Endothelial cell of umbilical vein (primary cell): ENCODE measurements at regions not wholly inside any gene's neighbourhood (a gene's known extent, or its start where the extent isn't known, plus 50 kb on each side); places are given as distances from the start of the nearest gene placed in this dataset.

Experiments used
- BruUV-seq: library from RNA; stranded (reverse); fragments of 400-500 nt; replicated peaks from 2 replicates; lab custom pipeline; 2021; lab: Mats Ljungman, UMichigan
- CTCF ChIA-PET: fragments of 300-600, 350-600 bp; sonication (Branson Sonifier 250); formaldehyde crosslinking; loops from one replicate; lab custom pipeline; 2021; ENCODE audit warnings: antibody characterized with exemption, inconsistent platforms; lab: Charles Lee
- POLR2A ChIA-PET: fragments of 300-600, 350-600 bp; sonication (Branson Sonifier 250); formaldehyde crosslinking; loops from one replicate; lab custom pipeline; 2021; ENCODE audit warnings: antibody characterized with exemption, inconsistent platforms; lab: Charles Lee
- DNase-seq: peaks from one replicate; pipeline ENCODE4 v3.0.0-alpha.2; 2011; ENCODE audit warnings: low read depth, low spot score
- FAIRE-seq: peaks from 2 replicates; lab custom pipeline; 2011; peaks lifted over from hg19 to GRCh38; lab: Jason Lieb, UNC
- H2AFZ ChIP-seq: 2 replicates; pipeline ENCODE4 v1.6.0; 2012; ENCODE audit warnings: low read depth, low read length, control low read depth, inconsistent platforms
- H3K27ac ChIP-seq: 2 replicates; pipeline ENCODE4 v1.5.1; 2011; ENCODE audit warnings: low read depth, mild to moderate bottlenecking, control low read depth, low read length, moderate library complexity; ENCODE audit not compliant: insufficient read depth
- H3K27me3 ChIP-seq, 2 experiments: 2 replicates each; pipeline versions ENCODE4 v1.6.0 to v1.6.1; 2011; ENCODE audit warnings: low read length in 2 of 2, mixed read lengths in 1 of 2; ENCODE audit not compliant: control insufficient read depth in 2 of 2, insufficient read depth in 2 of 2
- H3K36me3 ChIP-seq, 2 experiments: 2 replicates in 1 of 2; 3 replicates in 1 of 2; pipeline ENCODE4 v1.5.1; 2011; ENCODE audit warnings: low read length in 2 of 2, mild to moderate bottlenecking in 1 of 2, moderate library complexity in 1 of 2; ENCODE audit not compliant: control insufficient read depth in 2 of 2, insufficient read depth in 2 of 2; ENCODE audit errors: extremely low read depth in 1 of 2
- H3K4me1 ChIP-seq: 3 replicates; pipeline ENCODE4 v1.5.1; 2011; ENCODE audit warnings: mild to moderate bottlenecking, low read length; ENCODE audit not compliant: control insufficient read depth, insufficient read depth; ENCODE audit errors: extremely low read depth
- H3K4me2 ChIP-seq: 2 replicates; pipeline ENCODE4 v1.6.1; 2011; ENCODE audit warnings: low read length, control low read depth, mixed read lengths; ENCODE audit not compliant: insufficient read depth
- H3K4me3 ChIP-seq, 3 experiments: fragments of 200-600 bp in 1 of 3; sonication (generic), shearing (Covaris generic) in 1 of 3; replicated peaks in 1 of 3; 2 replicates each; pipeline ENCODE4 v1.5.1; 2011 to 2016; ENCODE audit warnings: control low read depth in 3 of 3, low read length in 3 of 3, mild to moderate bottlenecking in 2 of 3, inconsistent platforms in 1 of 3, low read depth in 1 of 3, moderate library complexity in 1 of 3; ENCODE audit not compliant: insufficient read depth in 1 of 3
- H3K79me2 ChIP-seq: 2 replicates; pipeline ENCODE4 v1.6.0; 2012; ENCODE audit warnings: low read length, inconsistent platforms; ENCODE audit not compliant: control insufficient read depth, insufficient read depth
- H3K9ac ChIP-seq: replicated peaks from 2 replicates; pipeline ENCODE3; 2011; ENCODE audit warnings: low read length, control low read depth; ENCODE audit not compliant: insufficient read depth; ENCODE audit errors: extremely low read depth
- H3K9me1 ChIP-seq: replicated peaks from 3 replicates; pipeline ENCODE4 v1.6.0; 2011; ENCODE audit warnings: mild to moderate bottlenecking, low read length; ENCODE audit not compliant: control insufficient read depth, insufficient read depth; ENCODE audit errors: extremely low read depth
- H3K9me3 ChIP-seq: replicated peaks from 2 replicates; pipeline ENCODE4 v1.5.1; 2012; ENCODE audit warnings: low read length, inconsistent platforms; ENCODE audit not compliant: control insufficient read depth, insufficient read depth
- H4K20me1 ChIP-seq: replicated peaks from 2 replicates; pipeline ENCODE3; 2011; ENCODE audit warnings: mild to moderate bottlenecking, low read length; ENCODE audit not compliant: control insufficient read depth, insufficient read depth; ENCODE audit errors: extremely low read depth
- EZH2 ChIP-seq: IDR thresholded peaks from 2 replicates; pipeline ENCODE4 v1.6.1; 2012; ENCODE audit warnings: borderline replicate concordance, low read depth, mild to moderate bottlenecking, moderate library complexity, low read length, inconsistent platforms; ENCODE audit not compliant: severe bottlenecking
- FOS ChIP-seq: IDR thresholded peaks from 2 replicates; pipeline ENCODE4 v1.6.1; 2011; ENCODE audit warnings: mild to moderate bottlenecking, low read length, moderate library complexity, borderline replicate concordance; ENCODE audit not compliant: insufficient read depth
- GATA2 ChIP-seq: IDR thresholded peaks from 2 replicates; pipeline ENCODE4 v1.7.0; 2011; ENCODE audit warnings: low read depth, mild to moderate bottlenecking, moderate library complexity, mixed read lengths, low read length; ENCODE audit not compliant: insufficient read length, insufficient read depth
- JUN ChIP-seq: IDR thresholded peaks from 2 replicates; pipeline ENCODE4 v1.6.1; 2011; ENCODE audit warnings: borderline replicate concordance, low read depth; ENCODE audit not compliant: insufficient read length, insufficient read depth
- MYC ChIP-seq: IDR thresholded peaks from one replicate; pipeline ENCODE4 v1.6.1; 2011; ENCODE audit warnings: mild to moderate bottlenecking, low read depth, low read length
- POLR2A ChIP-seq: IDR thresholded peaks from 2 replicates; pipeline ENCODE4 v1.6.1; 2012; ENCODE audit warnings: low read depth, mild to moderate bottlenecking, control low read depth, low read length
- POLR2AphosphoS5 ChIP-seq: IDR thresholded peaks from 2 replicates; pipeline ENCODE4 v1.6.1; 2012; ENCODE audit warnings: low read depth, mild to moderate bottlenecking, control low read depth, low read length, moderate library complexity; ENCODE audit not compliant: insufficient read depth
- dilution Hi-C: fragments of 300-500 bp; cut with MboI; formaldehyde crosslinking; loops from one replicate; pipeline ENCODE4 v1.15.0; 2019; ENCODE audit warnings: low sequenced_read_pairs; ENCODE audit not compliant: extremely low pct_ligation_motif_present
- intact Hi-C: fragments of 100-400 bp; cut with micrococcal nuclease; formaldehyde crosslinking; loops from one replicate; pipeline ENCODE4 v1.10.0; 2022
- TF ChIP-seq, protein P1 (sequence below): IDR thresholded peaks from 2 replicates; pipeline ENCODE4 v1.6.1; 2011; ENCODE audit not compliant: insufficient read depth, insufficient read length
- TF ChIP-seq, protein P2 (sequence below), 2 donors: IDR thresholded peaks; 1 replicate in 1 of 2; 2 replicates in 1 of 2; pipeline ENCODE4 v1.5.1; 2011; ENCODE audit warnings: low read length in 2 of 2, mild to moderate bottlenecking in 2 of 2, moderate library complexity in 2 of 2, control low read depth in 1 of 2, inconsistent platforms in 1 of 2, low read depth in 1 of 2; ENCODE audit not compliant: insufficient read depth in 1 of 2; ENCODE audit errors: extremely low read depth in 1 of 2

DNA sequence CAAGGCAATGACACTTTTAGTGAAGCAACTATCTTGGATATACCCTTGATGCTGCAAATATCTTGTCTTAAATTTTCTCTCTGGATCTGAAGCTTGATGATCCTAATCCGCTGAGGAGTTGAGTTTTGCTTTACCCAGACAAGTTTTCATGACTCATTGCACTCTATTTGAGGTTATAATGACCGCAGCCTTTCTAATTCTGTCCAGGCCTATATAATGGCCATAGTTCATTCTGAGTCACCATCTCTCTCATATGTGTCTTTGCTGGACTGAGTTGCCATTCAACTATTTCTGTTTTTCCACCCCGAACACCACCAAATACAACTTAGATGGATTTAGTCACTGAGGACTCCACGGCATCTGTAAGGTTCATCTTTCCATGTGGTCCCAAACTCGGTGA is 802.1 kb upstream of the FAM98A start:
- TF ChIP-seq MYC (no peak), GATA2 (no peak), JUN (no peak), EZH2 (no peak), POLR2A (no peak), POLR2AphosphoS5 (no peak), FOS (no peak)
- TF ChIP-seq, protein P1, sequence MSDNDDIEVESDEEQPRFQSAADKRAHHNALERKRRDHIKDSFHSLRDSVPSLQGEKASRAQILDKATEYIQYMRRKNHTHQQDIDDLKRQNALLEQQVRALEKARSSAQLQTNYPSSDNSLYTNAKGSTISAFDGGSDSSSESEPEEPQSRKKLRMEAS = no peak
- TF ChIP-seq, protein P2, sequence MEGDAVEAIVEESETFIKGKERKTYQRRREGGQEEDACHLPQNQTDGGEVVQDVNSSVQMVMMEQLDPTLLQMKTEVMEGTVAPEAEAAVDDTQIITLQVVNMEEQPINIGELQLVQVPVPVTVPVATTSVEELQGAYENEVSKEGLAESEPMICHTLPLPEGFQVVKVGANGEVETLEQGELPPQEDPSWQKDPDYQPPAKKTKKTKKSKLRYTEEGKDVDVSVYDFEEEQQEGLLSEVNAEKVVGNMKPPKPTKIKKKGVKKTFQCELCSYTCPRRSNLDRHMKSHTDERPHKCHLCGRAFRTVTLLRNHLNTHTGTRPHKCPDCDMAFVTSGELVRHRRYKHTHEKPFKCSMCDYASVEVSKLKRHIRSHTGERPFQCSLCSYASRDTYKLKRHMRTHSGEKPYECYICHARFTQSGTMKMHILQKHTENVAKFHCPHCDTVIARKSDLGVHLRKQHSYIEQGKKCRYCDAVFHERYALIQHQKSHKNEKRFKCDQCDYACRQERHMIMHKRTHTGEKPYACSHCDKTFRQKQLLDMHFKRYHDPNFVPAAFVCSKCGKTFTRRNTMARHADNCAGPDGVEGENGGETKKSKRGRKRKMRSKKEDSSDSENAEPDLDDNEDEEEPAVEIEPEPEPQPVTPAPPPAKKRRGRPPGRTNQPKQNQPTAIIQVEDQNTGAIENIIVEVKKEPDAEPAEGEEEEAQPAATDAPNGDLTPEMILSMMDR (IDR thresholded peaks at IDR 0.05; ENCODE audit: extremely low read depth in 1 of 2, insufficient read depth in 1 of 2, low read depth in 1 of 2, low read length in 2 of 2) = no peak
- no TSS peak for BruUV-seq
- Histone ChIP-seq H3K4me1 (no peaks in the 10 kb centered on the region), H3K79me2 (no peaks in the 10 kb centered on the region), H3K36me3 (no peaks in the 10 kb centered on the region), H3K9me1 (no peaks in the 10 kb centered on the region), H3K4me3 (no peak overlapping the region), H3K4me2 (no peak overlapping the region), H3K27me3 (no peaks in the 10 kb centered on the region), H3K27ac (no peak overlapping the region), H3K9ac (no peak overlapping the region), H2AFZ (no peak overlapping the region), H3K9me3 (no peaks in the 10 kb centered on the region), H4K20me1 (no peaks in the 10 kb centered on the region)
- ChIA-PET POLR2A (no interaction called here), CTCF (no interaction called here)
- dilution Hi-C loops (no loop called here), intact Hi-C loops (no loop called here)
- no peak for FAIRE-seq
- no peak for DNase-seq
